ENCODE measurements at regions not wholly inside any gene's neighbourhood (a gene's known extent, or its start where the extent isn't known, plus 50 kb on each side); places are given as distances from the start of the nearest gene placed in this dataset.

GRCh38 chr1:224506141-224506814 lies 71.7 kb upstream of the WDR26 start:
- Histone ChIP-seq H3K9ac (ENCODE audit: low read length) (peak overlapping the region; percentile 30), H3K27me3 (replicated peaks; ENCODE audit: control insufficient read depth, insufficient read depth, low read length) (no peaks in the 10 kb centered on the region), H3K4me3 (ENCODE audit: low read length) (peak overlapping the region; percentile 45), H3K36me3 (ENCODE audit: control insufficient read depth, insufficient read depth, low read length, severe bottlenecking) (no peaks in the 10 kb centered on the region), H3K9me3 (ENCODE audit: control insufficient read depth, low read length) (no peaks in the 10 kb centered on the region), H3K4me1 (ENCODE audit: control insufficient read depth, insufficient read depth, low read length) (peaks cover 56% of the 10 kb centered on the region)
- DNase-seq (ENCODE audit: low read depth): peak; percentile 31

GRCh38 chr1:224507771-224508523 lies 73.3 kb upstream of the WDR26 start:
- H3K27me3 ChIP-seq (replicated peaks; ENCODE audit: control insufficient read depth, insufficient read depth, low read length): no peaks in the 10 kb centered on the region
- no peaks in the 10 kb centered on the region for H3K9me3 ChIP-seq (ENCODE audit: control insufficient read depth, low read length)
- peaks cover 56% of the 10 kb centered on the region for H3K4me1 ChIP-seq (ENCODE audit: control insufficient read depth, insufficient read depth, low read length)
- no peaks in the 10 kb centered on the region for H3K36me3 ChIP-seq (ENCODE audit: control insufficient read depth, insufficient read depth, low read length, severe bottlenecking)
- no peak overlapping the region for H3K9ac ChIP-seq (ENCODE audit: low read length)
- no peak overlapping the region for H3K4me3 ChIP-seq (ENCODE audit: low read length)
- DNase-seq (ENCODE audit: low read depth): peak; percentile 78

- H3K9me3 ChIP-seq (ENCODE audit: control insufficient read depth, low read length): no peaks in the 10 kb centered on the region
- H3K4me3 ChIP-seq (ENCODE audit: low read length): no peak overlapping the region
- no peaks in the 10 kb centered on the region for H3K27me3 ChIP-seq (replicated peaks; ENCODE audit: control insufficient read depth, insufficient read depth, low read length)
- DNase-seq (ENCODE audit: low read depth): no peak
- H3K36me3 ChIP-seq (ENCODE audit: control insufficient read depth, insufficient read depth, low read length, severe bottlenecking): no peaks in the 10 kb centered on the region
- H3K9ac ChIP-seq (ENCODE audit: low read length): peak overlapping the region; percentile 16
- H3K4me1 ChIP-seq (ENCODE audit: control insufficient read depth, insufficient read depth, low read length): peaks cover 45% of the 10 kb centered on the region
Observed at GRCh38 chr1:224509907-224510306, 75.3 kb upstream of the WDR26 start.

GRCh38 chr1:224510880-224511645 lies 76.5 kb upstream of the WDR26 start:
- Histone ChIP-seq H3K36me3 (ENCODE audit: control insufficient read depth, insufficient read depth, low read length, severe bottlenecking) (no peaks in the 10 kb centered on the region), H3K27me3 (replicated peaks; ENCODE audit: control insufficient read depth, insufficient read depth, low read length) (no peaks in the 10 kb centered on the region), H3K9me3 (ENCODE audit: control insufficient read depth, low read length) (no peaks in the 10 kb centered on the region), H3K9ac (ENCODE audit: low read length) (peak overlapping the region; percentile 47), H3K4me3 (ENCODE audit: low read length) (no peak overlapping the region), H3K4me1 (ENCODE audit: control insufficient read depth, insufficient read depth, low read length) (peaks cover 34% of the 10 kb centered on the region)
- peak; percentile 44 for DNase-seq (ENCODE audit: low read depth)

GRCh38 chr1:224512600-224513151 lies 78.1 kb upstream of the WDR26 start:
- no peak overlapping the region for H3K9ac ChIP-seq (ENCODE audit: low read length)
- H3K27me3 ChIP-seq (replicated peaks; ENCODE audit: control insufficient read depth, insufficient read depth, low read length): no peaks in the 10 kb centered on the region
- H3K9me3 ChIP-seq (ENCODE audit: control insufficient read depth, low read length): no peaks in the 10 kb centered on the region
- DNase-seq (ENCODE audit: low read depth): no peak
- H3K4me3 ChIP-seq (ENCODE audit: low read length): no peak overlapping the region
- H3K4me1 ChIP-seq (ENCODE audit: control insufficient read depth, insufficient read depth, low read length): peaks cover 21% of the 10 kb centered on the region
- no peaks in the 10 kb centered on the region for H3K36me3 ChIP-seq (ENCODE audit: control insufficient read depth, insufficient read depth, low read length, severe bottlenecking)

GRCh38 chr1:224513383-224513782 lies 78.8 kb upstream of the WDR26 start:
- H3K9me3 ChIP-seq (ENCODE audit: control insufficient read depth, low read length): no peaks in the 10 kb centered on the region
- no peak for DNase-seq (ENCODE audit: low read depth)
- H3K4me1 ChIP-seq (ENCODE audit: control insufficient read depth, insufficient read depth, low read length): peaks cover 14% of the 10 kb centered on the region
- no peak overlapping the region for H3K9ac ChIP-seq (ENCODE audit: low read length)
- H3K36me3 ChIP-seq (ENCODE audit: control insufficient read depth, insufficient read depth, low read length, severe bottlenecking): no peaks in the 10 kb centered on the region
- no peak overlapping the region for H3K4me3 ChIP-seq (ENCODE audit: low read length)
- H3K27me3 ChIP-seq (replicated peaks; ENCODE audit: control insufficient read depth, insufficient read depth, low read length): no peaks in the 10 kb centered on the region

- peak overlapping the region; percentile 57 for H3K9ac ChIP-seq (ENCODE audit: low read length)
- peak; percentile 96 for DNase-seq (ENCODE audit: low read depth)
- peaks cover 10% of the 10 kb centered on the region for H3K4me1 ChIP-seq (ENCODE audit: control insufficient read depth, insufficient read depth, low read length)
- no peaks in the 10 kb centered on the region for H3K27me3 ChIP-seq (replicated peaks; ENCODE audit: control insufficient read depth, insufficient read depth, low read length)
- no peak overlapping the region for H3K4me3 ChIP-seq (ENCODE audit: low read length)
- H3K9me3 ChIP-seq (ENCODE audit: control insufficient read depth, low read length): no peaks in the 10 kb centered on the region
- no peaks in the 10 kb centered on the region for H3K36me3 ChIP-seq (ENCODE audit: control insufficient read depth, insufficient read depth, low read length, severe bottlenecking)
Observed at GRCh38 chr1:224513787-224514209, 79.2 kb upstream of the WDR26 start.

GRCh38 chr1:224517171-224517570 lies 82.6 kb upstream of the WDR26 start:
- no peaks in the 10 kb centered on the region for H3K36me3 ChIP-seq (ENCODE audit: control insufficient read depth, insufficient read depth, low read length, severe bottlenecking)
- no peaks in the 10 kb centered on the region for H3K27me3 ChIP-seq (replicated peaks; ENCODE audit: control insufficient read depth, insufficient read depth, low read length)
- H3K4me3 ChIP-seq (ENCODE audit: low read length): no peak overlapping the region
- H3K9ac ChIP-seq (ENCODE audit: low read length): no peak overlapping the region
- DNase-seq (ENCODE audit: low read depth): no peak
- H3K9me3 ChIP-seq (ENCODE audit: control insufficient read depth, low read length): no peaks in the 10 kb centered on the region
- H3K4me1 ChIP-seq (ENCODE audit: control insufficient read depth, insufficient read depth, low read length): peaks cover 6% of the 10 kb centered on the region

- no peak for DNase-seq (ENCODE audit: low read depth)
- H3K27me3 ChIP-seq (replicated peaks; ENCODE audit: control insufficient read depth, insufficient read depth, low read length): no peaks in the 10 kb centered on the region
Observed at GRCh38 chr1:224518528-224518927, 83.9 kb upstream of the WDR26 start.

GRCh38 chr1:224519874-224520273 lies 85.3 kb upstream of the WDR26 start:
- no peak for DNase-seq (ENCODE audit: low read depth)
- no peaks in the 10 kb centered on the region for H3K36me3 ChIP-seq (ENCODE audit: control insufficient read depth, insufficient read depth, low read length, severe bottlenecking)

More at GRCh38 chr1:224518528-224518927, 83.9 kb upstream of the WDR26 start:
- no peaks in the 10 kb centered on the region for H3K9me3 ChIP-seq (ENCODE audit: control insufficient read depth, low read length)
- H3K36me3 ChIP-seq (ENCODE audit: control insufficient read depth, insufficient read depth, low read length, severe bottlenecking): no peaks in the 10 kb centered on the region
- H3K9ac ChIP-seq (ENCODE audit: low read length): no peak overlapping the region
- no peak overlapping the region for H3K4me3 ChIP-seq (ENCODE audit: low read length)
- H3K4me1 ChIP-seq (ENCODE audit: control insufficient read depth, insufficient read depth, low read length): peaks cover 6% of the 10 kb centered on the region

GRCh38 chr1:224520808-224521207 lies 86.2 kb upstream of the WDR26 start:
- DNase-seq (ENCODE audit: low read depth): no peak
- Histone ChIP-seq H3K9ac (ENCODE audit: low read length) (no peak overlapping the region), H3K36me3 (ENCODE audit: control insufficient read depth, insufficient read depth, low read length, severe bottlenecking) (no peaks in the 10 kb centered on the region), H3K4me3 (ENCODE audit: low read length) (no peak overlapping the region), H3K9me3 (ENCODE audit: control insufficient read depth, low read length) (no peaks in the 10 kb centered on the region), H3K27me3 (replicated peaks; ENCODE audit: control insufficient read depth, insufficient read depth, low read length) (no peaks in the 10 kb centered on the region), H3K4me1 (ENCODE audit: control insufficient read depth, insufficient read depth, low read length) (peaks cover 19% of the 10 kb centered on the region)

More at GRCh38 chr1:224519874-224520273, 85.3 kb upstream of the WDR26 start:
- no peak overlapping the region for H3K4me3 ChIP-seq (ENCODE audit: low read length)
- no peaks in the 10 kb centered on the region for H3K9me3 ChIP-seq (ENCODE audit: control insufficient read depth, low read length)
- peaks cover 9% of the 10 kb centered on the region for H3K4me1 ChIP-seq (ENCODE audit: control insufficient read depth, insufficient read depth, low read length)
- H3K27me3 ChIP-seq (replicated peaks; ENCODE audit: control insufficient read depth, insufficient read depth, low read length): no peaks in the 10 kb centered on the region
- H3K9ac ChIP-seq (ENCODE audit: low read length): no peak overlapping the region

All from adipocyte (in vitro differentiated cells).